Neural cell (in vitro differentiated cells): ENCODE measurements at regions not wholly inside any gene's neighbourhood (a gene's known extent, or its start where the extent isn't known, plus 50 kb on each side); places are given as distances from the start of the nearest gene placed in this dataset.

Experiments used
- EP300 ChIP-seq: fragments of 450-650 bp; conservative IDR thresholded peaks from 2 replicates; pipeline ENCODE4 v1.6.1; 2014; ENCODE audit warnings: antibody characterized with exemption, mild to moderate bottlenecking, moderate library complexity; ENCODE audit not compliant: poor library complexity, severe bottlenecking
- MXI1 ChIP-seq: fragments of 450-650 bp; conservative IDR thresholded peaks from 2 replicates; pipeline ENCODE4 v1.6.1; 2014; ENCODE audit warnings: antibody characterized with exemption, mild to moderate bottlenecking; ENCODE audit not compliant: poor library complexity, severe bottlenecking
- POLR2AphosphoS5 ChIP-seq: IDR thresholded peaks from 2 replicates; pipeline ENCODE4 v1.6.1; 2012
- TAF1 ChIP-seq: IDR thresholded peaks from 2 replicates; pipeline ENCODE4 v1.6.1; 2012; ENCODE audit warnings: low read depth
- TF ChIP-seq, protein P1 (sequence below): fragments of 450-650 bp; IDR thresholded peaks from 2 replicates; pipeline ENCODE4 v1.5.1; 2014; ENCODE audit warnings: antibody characterized with exemption, mild to moderate bottlenecking, moderate library complexity; ENCODE audit not compliant: poor library complexity, severe bottlenecking
- TF ChIP-seq, protein P2 (sequence below): IDR thresholded peaks from 2 replicates; pipeline ENCODE4 v1.6.1; 2012; ENCODE audit warnings: borderline replicate concordance

DNA sequence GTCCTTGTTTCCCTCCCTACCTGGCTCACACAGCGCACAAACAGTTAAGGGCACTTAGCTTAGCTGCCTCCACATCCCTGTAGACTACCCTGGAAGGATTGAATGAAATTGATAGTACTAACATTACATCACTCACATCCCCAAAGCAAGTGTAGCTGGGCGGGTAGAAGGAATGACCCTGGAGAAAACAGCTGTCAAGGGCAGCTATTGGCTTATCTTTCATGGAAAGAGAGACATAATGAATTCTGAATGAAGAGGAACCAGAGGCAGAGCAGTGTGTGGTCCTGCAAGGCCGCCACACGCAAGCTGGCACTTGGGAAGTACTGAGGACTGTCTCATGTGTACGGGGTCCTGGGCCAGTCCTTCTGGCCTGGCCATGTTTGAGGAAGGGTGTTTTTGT is 369.6 kb upstream of the RGMA start:
- TF ChIP-seq EP300, result no peak
- TF ChIP-seq, protein P1, sequence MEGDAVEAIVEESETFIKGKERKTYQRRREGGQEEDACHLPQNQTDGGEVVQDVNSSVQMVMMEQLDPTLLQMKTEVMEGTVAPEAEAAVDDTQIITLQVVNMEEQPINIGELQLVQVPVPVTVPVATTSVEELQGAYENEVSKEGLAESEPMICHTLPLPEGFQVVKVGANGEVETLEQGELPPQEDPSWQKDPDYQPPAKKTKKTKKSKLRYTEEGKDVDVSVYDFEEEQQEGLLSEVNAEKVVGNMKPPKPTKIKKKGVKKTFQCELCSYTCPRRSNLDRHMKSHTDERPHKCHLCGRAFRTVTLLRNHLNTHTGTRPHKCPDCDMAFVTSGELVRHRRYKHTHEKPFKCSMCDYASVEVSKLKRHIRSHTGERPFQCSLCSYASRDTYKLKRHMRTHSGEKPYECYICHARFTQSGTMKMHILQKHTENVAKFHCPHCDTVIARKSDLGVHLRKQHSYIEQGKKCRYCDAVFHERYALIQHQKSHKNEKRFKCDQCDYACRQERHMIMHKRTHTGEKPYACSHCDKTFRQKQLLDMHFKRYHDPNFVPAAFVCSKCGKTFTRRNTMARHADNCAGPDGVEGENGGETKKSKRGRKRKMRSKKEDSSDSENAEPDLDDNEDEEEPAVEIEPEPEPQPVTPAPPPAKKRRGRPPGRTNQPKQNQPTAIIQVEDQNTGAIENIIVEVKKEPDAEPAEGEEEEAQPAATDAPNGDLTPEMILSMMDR, result no peak
- TF ChIP-seq MXI1, result no peak
- no peak for TF ChIP-seq TAF1
- no peak for TF ChIP-seq POLR2AphosphoS5
- TF ChIP-seq, protein P2, sequence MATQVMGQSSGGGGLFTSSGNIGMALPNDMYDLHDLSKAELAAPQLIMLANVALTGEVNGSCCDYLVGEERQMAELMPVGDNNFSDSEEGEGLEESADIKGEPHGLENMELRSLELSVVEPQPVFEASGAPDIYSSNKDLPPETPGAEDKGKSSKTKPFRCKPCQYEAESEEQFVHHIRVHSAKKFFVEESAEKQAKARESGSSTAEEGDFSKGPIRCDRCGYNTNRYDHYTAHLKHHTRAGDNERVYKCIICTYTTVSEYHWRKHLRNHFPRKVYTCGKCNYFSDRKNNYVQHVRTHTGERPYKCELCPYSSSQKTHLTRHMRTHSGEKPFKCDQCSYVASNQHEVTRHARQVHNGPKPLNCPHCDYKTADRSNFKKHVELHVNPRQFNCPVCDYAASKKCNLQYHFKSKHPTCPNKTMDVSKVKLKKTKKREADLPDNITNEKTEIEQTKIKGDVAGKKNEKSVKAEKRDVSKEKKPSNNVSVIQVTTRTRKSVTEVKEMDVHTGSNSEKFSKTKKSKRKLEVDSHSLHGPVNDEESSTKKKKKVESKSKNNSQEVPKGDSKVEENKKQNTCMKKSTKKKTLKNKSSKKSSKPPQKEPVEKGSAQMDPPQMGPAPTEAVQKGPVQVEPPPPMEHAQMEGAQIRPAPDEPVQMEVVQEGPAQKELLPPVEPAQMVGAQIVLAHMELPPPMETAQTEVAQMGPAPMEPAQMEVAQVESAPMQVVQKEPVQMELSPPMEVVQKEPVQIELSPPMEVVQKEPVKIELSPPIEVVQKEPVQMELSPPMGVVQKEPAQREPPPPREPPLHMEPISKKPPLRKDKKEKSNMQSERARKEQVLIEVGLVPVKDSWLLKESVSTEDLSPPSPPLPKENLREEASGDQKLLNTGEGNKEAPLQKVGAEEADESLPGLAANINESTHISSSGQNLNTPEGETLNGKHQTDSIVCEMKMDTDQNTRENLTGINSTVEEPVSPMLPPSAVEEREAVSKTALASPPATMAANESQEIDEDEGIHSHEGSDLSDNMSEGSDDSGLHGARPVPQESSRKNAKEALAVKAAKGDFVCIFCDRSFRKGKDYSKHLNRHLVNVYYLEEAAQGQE, result no peak
